Activated naive CD4-positive, alpha-beta T cell treated with anti-CD3 and anti-CD28 coated beads, Interleukin-2, amount 50 U/mL, for 16 hours (primary cell): ENCODE measurements at regions not wholly inside any gene's neighbourhood (a gene's known extent, or its start where the extent isn't known, plus 50 kb on each side); places are given as distances from the start of the nearest gene placed in this dataset.
"Not testable (repeated sequence)": the region's sequence is repeated elsewhere in the genome, so short reads cannot be mapped to it uniquely, and the experiment has no call there.

Experiments
- DNase-seq: peaks from one replicate; pipeline ENCODE4 v3.0.0-alpha.2; 2020

- DNase-seq = no peak
These were observed 302.2 kb downstream of the TUSC7 start for GRCh38 chr3:117011687-117012250.

DNA sequence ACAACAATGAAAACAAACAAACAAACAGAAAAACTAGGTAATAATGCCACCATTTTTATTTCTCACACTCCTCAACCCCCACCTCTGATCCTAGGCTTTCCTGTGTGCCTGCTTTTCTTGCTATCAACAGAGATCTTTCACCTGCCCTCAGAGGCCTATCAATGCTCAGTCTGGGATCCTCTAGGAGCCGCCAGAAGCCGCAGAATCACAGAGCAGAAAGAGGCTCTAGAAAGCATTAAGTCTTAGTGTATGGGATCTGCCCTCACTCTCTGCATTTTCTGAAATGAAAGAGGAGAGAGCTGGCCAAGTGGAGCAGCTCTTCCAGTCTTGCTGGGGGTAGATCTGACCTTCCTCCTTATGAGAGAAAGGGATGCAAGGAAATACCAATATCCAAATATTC lies 306.8 kb downstream of the TUSC7 start:
- no peak for DNase-seq

DNA sequence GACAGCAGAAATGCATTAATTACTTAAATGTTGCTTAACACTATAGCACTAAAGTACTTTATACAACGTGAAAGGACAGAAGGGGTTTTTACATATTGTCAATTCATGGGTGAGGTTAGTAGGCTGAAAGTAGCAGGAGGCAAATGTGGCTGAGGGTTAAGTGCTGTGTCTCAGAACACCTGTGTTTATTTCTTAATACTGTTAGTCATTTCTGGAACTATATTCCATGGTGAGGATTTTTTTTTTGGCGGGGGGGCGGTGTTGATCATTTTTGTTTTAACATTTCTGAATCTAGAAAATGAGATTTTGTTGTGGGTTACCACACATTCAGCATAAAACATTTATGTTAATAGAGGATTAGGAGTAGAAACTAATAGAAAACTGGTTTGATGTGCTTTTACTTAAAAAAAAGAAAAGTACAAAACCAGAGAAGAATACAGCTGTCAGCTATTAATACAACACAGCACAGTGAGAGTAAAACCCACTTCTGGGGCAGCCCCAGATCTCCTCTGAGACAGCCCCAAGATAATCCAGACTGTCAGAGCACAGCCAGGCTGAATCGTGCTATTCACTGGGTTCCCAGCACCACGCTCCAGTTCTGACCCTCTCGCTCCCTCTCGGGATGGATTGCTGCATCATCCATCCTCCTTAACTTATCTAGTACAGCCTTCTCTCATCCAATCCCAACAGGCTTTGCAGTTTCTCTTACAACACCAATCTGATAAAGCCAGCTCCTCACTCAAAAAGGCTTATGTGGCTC lies 307.7 kb downstream of the TUSC7 start:
- DNase-seq = no peak

- no peak for DNase-seq
These were observed 309.1 kb downstream of the TUSC7 start for GRCh38 chr3:117018655-117019054.

GRCh38 chr3:117019082-117019713 lies 309.6 kb downstream of the TUSC7 start:
- no peak for DNase-seq

DNA sequence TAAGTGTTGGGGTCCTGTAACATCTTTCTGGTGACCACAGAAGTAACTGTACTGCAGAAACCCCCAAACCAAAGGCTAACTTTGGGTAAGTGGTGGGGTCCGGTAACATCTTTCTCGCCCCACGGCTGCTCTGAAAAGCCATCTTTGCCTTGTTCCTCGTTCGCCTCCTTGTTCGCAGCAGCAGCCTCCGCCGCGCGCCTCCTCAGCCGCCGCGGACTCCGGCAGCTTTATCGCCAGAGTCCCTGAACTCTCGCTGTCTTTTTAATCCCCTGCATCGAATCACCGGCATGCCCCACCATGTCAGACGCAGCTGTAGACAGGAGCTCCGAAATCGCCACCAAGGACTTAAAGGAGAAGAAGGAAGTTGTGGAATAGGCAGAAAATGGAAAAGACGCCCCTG lies 316.8 kb downstream of the TUSC7 start:
- no peak for DNase-seq

GRCh38 chr3:117035745-117036144 lies 326.2 kb downstream of the TUSC7 start:
- DNase-seq = no peak

DNA sequence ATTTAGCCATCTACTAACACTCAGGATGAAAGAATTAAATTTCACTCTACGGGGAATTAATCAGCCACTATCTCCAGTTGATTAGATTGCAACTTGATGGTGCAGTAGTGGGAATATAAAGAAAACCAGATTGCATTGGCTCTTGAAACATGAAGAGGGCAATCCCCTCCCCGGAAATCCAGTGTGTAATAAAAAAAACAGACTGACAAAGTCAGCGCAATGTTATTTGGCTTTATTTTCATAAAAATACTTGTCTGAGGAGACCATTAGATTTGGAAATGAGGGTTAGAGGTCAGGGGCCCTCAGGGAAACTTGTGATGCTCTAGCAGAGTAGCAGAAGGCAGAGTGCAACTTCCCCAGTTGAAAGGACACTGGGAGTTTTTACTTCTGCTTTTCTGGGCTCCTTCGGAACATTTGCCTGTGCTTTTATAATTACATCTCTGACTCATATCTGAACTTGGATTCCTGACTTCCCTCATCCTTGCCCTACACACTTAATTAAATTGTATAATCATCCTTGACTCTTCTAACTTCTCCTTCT lies 326.8 kb downstream of the TUSC7 start:
- DNase-seq = no peak

DNA sequence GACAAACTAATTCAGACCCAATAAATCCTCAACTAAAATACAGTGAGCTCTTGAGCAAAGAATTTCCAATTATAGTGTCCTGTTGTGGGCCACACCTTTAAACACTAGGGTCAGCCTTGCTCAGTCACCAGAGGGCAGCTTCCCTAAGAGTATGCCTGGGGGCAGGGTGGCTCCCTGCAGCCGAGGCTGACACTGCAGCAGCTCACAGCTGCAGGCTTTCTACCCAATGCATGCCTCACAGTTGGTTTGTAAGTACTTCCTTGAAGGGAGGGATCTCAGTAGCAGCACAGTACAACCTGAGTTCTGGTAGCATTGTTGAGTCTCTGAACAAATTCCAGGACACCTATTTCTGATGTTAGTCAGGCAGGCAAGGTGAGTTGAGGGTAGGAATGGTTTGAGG lies 335.6 kb downstream of the TUSC7 start:
- DNase-seq = no peak

- DNase-seq = no peak
These were observed 338.5 kb downstream of the TUSC7 start for GRCh38 chr3:117047951-117048705.

DNA sequence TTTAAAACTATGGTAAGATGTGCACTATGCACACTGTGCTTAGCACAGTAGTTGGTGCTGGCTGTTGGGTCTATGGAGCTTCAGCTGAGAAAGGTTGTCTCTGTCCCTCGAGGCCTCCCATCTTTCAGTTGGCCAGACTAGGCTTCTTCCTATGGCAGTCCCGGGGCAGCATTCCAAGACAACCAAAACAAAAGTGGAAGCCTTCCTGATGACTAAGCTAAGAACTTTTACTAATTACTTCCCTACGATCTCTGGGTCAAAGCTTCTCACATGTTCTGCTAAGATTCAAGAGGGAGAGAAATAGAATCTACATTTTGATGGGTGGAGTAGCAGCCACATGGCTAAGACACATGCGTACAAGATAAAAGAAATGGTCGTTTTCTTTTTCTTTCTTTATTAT lies 342.8 kb downstream of the TUSC7 start:
- no peak for DNase-seq

DNA sequence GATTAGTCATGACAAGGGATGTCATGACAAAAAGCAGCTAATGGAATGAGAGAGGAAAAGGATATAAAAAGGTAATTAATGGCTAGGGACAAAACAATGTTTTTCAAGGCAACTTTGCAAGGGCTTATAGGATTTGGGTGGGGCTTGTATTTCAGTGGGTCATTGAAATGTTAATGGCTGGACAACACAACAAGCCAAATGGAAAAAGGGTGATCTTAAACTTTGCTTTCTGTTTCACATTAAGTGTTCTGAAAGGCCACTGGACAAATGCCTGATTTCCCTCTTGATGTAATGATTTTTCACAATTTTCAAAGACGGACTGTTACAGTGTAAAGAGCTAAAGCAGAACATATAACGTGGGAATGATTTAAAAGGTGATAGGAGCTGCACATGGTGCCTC lies 345.0 kb downstream of the TUSC7 start:
- DNase-seq = no peak

- DNase-seq = not testable (repeated sequence)
These were observed 347.4 kb downstream of the TUSC7 start for GRCh38 chr3:117056946-117057345.

DNA sequence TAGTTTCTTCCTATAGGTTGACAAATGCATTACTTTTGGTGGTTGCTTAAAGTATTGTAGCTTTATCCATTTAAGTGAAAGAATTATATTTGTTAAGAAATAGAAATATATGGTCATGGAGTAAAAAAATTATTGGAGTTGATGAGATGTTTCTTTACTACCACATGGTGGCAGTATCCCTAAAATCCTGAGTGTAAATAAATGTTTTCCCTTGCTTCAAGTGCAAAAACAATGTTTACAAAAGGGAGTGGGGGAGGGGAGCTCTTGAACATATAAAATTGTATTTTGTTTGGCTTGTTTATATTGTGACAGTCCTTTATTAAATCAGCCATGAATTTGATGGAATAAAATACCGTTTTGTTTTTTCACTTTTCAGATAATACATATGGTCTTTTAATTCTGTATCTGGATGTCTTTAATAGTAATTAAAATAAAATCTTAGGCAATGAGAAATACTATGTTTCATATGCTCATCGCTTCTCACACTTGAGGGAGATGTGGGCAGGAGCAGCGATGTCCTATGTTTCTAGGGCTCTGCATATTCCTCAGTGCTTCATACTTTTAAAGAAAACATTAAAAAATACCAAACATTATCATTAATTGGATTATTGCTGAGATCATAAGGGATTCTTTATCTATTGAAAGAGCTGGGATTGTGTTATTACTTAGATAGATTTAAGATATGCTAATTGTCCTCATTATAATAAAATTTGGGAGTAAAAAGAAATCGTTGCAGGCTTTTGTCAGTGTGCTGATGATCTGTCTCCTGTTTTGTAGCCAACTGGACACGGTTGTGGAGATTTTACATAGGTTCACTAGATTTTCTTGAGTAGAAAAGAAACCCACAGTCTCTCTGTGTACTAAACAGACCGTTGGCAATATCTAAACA lies 349.7 kb downstream of the TUSC7 start:
- no peak for DNase-seq

DNA sequence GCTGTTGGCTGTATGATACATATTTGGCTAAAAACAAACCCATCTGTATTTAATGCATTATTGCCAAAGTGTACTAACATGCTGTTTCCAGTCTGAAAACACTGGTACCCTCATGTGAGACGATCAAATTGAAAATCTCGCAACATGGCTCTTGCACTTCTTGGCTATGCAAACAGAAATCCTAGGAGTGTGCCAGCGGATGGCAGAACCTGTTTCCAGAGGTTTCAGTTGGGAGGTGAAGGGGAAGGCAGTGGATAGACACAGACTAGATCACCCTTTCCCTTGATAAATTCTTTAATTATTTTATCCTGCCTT lies 350.3 kb downstream of the TUSC7 start:
- DNase-seq = no peak

DNA sequence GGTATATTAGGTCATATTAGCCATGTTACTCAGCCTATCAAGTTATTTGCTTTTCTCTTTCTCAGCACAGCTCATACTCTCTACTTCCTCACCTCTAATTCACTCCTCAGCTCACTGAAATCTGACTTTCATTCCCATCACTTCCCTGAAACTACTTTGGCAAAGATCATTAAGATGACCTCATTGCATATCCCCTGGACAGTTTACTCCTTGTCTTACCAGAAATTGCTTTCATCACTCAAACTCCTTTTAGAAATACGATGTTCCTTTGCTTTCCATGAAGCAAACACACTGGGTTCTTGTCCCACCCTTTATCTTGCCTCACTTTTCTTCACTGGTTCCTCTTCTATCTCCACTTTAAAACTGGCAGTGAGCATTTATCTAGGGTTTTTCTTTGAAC lies 354.4 kb downstream of the TUSC7 start:
- DNase-seq = no peak

- DNase-seq = no peak
These were observed 358.7 kb downstream of the TUSC7 start for GRCh38 chr3:117068301-117068700.

GRCh38 chr3:117074826-117075225 lies 365.2 kb downstream of the TUSC7 start:
- no peak for DNase-seq

GRCh38 chr3:117079997-117080396 lies 370.4 kb downstream of the TUSC7 start:
- DNase-seq = no peak

- no peak for DNase-seq
These were observed 371.3 kb downstream of the TUSC7 start for GRCh38 chr3:117080872-117081271.

- DNase-seq = no peak
These were observed 374.7 kb downstream of the TUSC7 start for GRCh38 chr3:117084277-117084676.

DNA sequence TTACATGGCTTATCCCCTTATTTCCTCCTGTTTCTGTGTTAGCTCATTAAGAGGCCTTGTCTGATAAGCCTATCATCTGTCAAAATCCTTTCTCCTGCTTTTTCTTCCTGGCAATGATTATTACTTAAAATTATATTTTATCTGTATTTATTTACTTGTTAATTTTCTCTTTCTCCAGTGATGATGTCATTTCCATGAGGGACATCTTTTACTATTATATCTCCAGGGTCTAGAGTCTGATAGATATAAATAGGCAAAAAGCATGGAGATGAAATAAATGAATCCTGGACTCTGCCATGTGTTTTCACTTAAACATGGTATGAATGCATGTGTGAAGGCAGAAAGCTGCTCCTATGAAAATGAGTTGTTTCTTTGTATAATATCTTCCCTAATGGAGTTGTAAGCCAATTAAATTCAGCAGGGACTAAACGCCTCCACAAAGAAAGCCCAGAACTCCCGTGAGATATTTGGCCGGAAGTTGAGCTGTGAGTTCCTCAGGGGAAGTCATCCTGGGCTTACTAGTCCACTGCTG lies 375.2 kb downstream of the TUSC7 start:
- DNase-seq = no peak
